Fibroblast of lung (primary cell): ENCODE measurements at regions not wholly inside any gene's neighbourhood (a gene's known extent, or its start where the extent isn't known, plus 50 kb on each side); places are given as distances from the start of the nearest gene placed in this dataset.

Source experiments
- CTCF ChIP-seq, 2 donors: IDR thresholded peaks in 1 of 2; conservative IDR thresholded peaks in 1 of 2; 1 replicate in 1 of 2; 2 replicates in 1 of 2; pipeline ENCODE4 v1.5.1; 2011 to 2012; ENCODE audit warnings: low read length in 2 of 2, control low read depth in 1 of 2, inconsistent platforms in 1 of 2, low read depth in 1 of 2, mild to moderate bottlenecking in 1 of 2
- EZH2 ChIP-seq: IDR thresholded peaks from 2 replicates; pipeline ENCODE4 v1.5.1; 2012; ENCODE audit warnings: low read length, control low read depth, mild to moderate bottlenecking; ENCODE audit errors: missing control alignments

- TF ChIP-seq CTCF (conservative IDR thresholded peaks at IDR 0.05 in 1 of 2, IDR thresholded peaks at IDR 0.05 in 1 of 2; ENCODE audit: low read depth in 1 of 2, low read length in 2 of 2) (no peak), EZH2 (no peak)
These were observed 236.2 kb upstream of the THBS1 start for GRCh38 chr15:39344662-39345141.
